SU-DHL-6 (cell line): ENCODE measurements at regions not wholly inside any gene's neighbourhood (a gene's known extent, or its start where the extent isn't known, plus 50 kb on each side); places are given as distances from the start of the nearest gene placed in this dataset.
"Not testable (repeated sequence)": the region's sequence is repeated elsewhere in the genome, so short reads cannot be mapped to it uniquely, and the experiment has no call there.

ENCODE experiments used
- H2AFZ ChIP-seq: fragments of 200-600 bp; sonication (generic); 2 replicates; pipeline ENCODE4 v1.6.1; 2014; ENCODE audit warnings: low read depth, mild to moderate bottlenecking, moderate library complexity, mixed read lengths, antibody characterized with exemption, low read length; ENCODE audit not compliant: severe bottlenecking
- H3F3A ChIP-seq: fragments of 200-600 bp; shearing (Covaris generic); 2 replicates; pipeline ENCODE4 v1.6.0; 2016; ENCODE audit warnings: antibody characterized with exemption, mild to moderate bottlenecking; ENCODE audit not compliant: insufficient read depth
- H3K27ac ChIP-seq: fragments of 200-600 bp; sonication (generic); 2 replicates; pipeline ENCODE4 v1.5.1; 2016; ENCODE audit warnings: low read depth, mild to moderate bottlenecking, low read length, moderate library complexity, mixed read lengths
- H3K27me3 ChIP-seq: fragments of 200-600 bp; sonication (generic), shearing (Covaris generic); 2 replicates; pipeline ENCODE4 v1.6.0; 2014; ENCODE audit warnings: mild to moderate bottlenecking, low read length
- H3K36me3 ChIP-seq: fragments of 200-600 bp; sonication (generic); 2 replicates; pipeline ENCODE4 v1.6.1; 2014; ENCODE audit warnings: mild to moderate bottlenecking, low read length, mixed read lengths
- H3K4me2 ChIP-seq: fragments of 300-600, 200-600 bp; shearing (Covaris generic), sonication (generic); 2 replicates; pipeline ENCODE4 v1.6.0; 2014; ENCODE audit warnings: low read length, low read depth, mild to moderate bottlenecking; ENCODE audit not compliant: poor library complexity, severe bottlenecking
- H3K4me3 ChIP-seq: fragments of 200-600 bp; sonication (generic); 2 replicates; pipeline ENCODE4 v1.5.1; 2014; ENCODE audit warnings: antibody characterized with exemption, low read length, mild to moderate bottlenecking, mixed read lengths; ENCODE audit not compliant: insufficient read depth, poor library complexity, severe bottlenecking
- H3K79me2 ChIP-seq: fragments of 200-600 bp; sonication (generic); 2 replicates; pipeline ENCODE4 v1.6.1; 2014; ENCODE audit warnings: mild to moderate bottlenecking, low read length, moderate library complexity; ENCODE audit not compliant: insufficient read depth
- H3K9ac ChIP-seq: fragments of 200-600 bp; sonication (generic); 2 replicates; pipeline ENCODE4 v1.7.0; 2014; ENCODE audit warnings: mild to moderate bottlenecking, low read length
- H3K9me2 ChIP-seq: fragments of 200-600 bp; sonication (generic); replicated peaks from 2 replicates; pipeline ENCODE4 v1.6.1; 2014; ENCODE audit warnings: low read length; ENCODE audit not compliant: insufficient read depth
- H3K9me3 ChIP-seq: fragments of 200-600 bp; sonication (generic); 2 replicates; pipeline ENCODE4 v1.6.1; 2014; ENCODE audit warnings: low read length, mixed read lengths; ENCODE audit not compliant: insufficient read depth
- H4K20me1 ChIP-seq: fragments of 200-600 bp; sonication (generic); 2 replicates; pipeline ENCODE4 v1.6.1; 2014; ENCODE audit warnings: low read depth, mild to moderate bottlenecking, antibody characterized with exemption, low read length, moderate library complexity, mixed read lengths
- EZH2phosphoT487 ChIP-seq: fragments of 200-600 bp; sonication (generic), shearing (Covaris generic); conservative IDR thresholded peaks from 2 replicates; pipeline ENCODE4 v1.6.1; 2018; ENCODE audit warnings: mild to moderate bottlenecking, antibody characterized with exemption, low read length, moderate library complexity, mixed read lengths
- TF ChIP-seq, protein P1 (sequence below): fragments of 200-600 bp; sonication (generic); IDR thresholded peaks from one replicate; pipeline ENCODE4 v1.5.1; 2017; ENCODE audit warnings: antibody characterized with exemption, mild to moderate bottlenecking, low read length, moderate library complexity; ENCODE audit not compliant: insufficient read depth, poor library complexity, severe bottlenecking

GRCh38 chr17:22102177-22102576 is 409.9 kb downstream of the KCNJ18 start:
- H3K9me3 ChIP-seq, result no peaks in the 10 kb centered on the region
- no peaks in the 10 kb centered on the region for H4K20me1 ChIP-seq
- H3K9ac ChIP-seq, result no peak overlapping the region
- H3K27ac ChIP-seq, result no peak overlapping the region
- no peaks in the 10 kb centered on the region for H3K9me2 ChIP-seq
- H3K4me2 ChIP-seq, result no peak overlapping the region
- no peaks in the 10 kb centered on the region for H3K79me2 ChIP-seq
- no peak overlapping the region for H3K4me3 ChIP-seq
- no peaks in the 10 kb centered on the region for H3K36me3 ChIP-seq
- H3K27me3 ChIP-seq, result no peaks in the 10 kb centered on the region
- TF ChIP-seq EZH2phosphoT487, result no peak
- TF ChIP-seq, protein P1, sequence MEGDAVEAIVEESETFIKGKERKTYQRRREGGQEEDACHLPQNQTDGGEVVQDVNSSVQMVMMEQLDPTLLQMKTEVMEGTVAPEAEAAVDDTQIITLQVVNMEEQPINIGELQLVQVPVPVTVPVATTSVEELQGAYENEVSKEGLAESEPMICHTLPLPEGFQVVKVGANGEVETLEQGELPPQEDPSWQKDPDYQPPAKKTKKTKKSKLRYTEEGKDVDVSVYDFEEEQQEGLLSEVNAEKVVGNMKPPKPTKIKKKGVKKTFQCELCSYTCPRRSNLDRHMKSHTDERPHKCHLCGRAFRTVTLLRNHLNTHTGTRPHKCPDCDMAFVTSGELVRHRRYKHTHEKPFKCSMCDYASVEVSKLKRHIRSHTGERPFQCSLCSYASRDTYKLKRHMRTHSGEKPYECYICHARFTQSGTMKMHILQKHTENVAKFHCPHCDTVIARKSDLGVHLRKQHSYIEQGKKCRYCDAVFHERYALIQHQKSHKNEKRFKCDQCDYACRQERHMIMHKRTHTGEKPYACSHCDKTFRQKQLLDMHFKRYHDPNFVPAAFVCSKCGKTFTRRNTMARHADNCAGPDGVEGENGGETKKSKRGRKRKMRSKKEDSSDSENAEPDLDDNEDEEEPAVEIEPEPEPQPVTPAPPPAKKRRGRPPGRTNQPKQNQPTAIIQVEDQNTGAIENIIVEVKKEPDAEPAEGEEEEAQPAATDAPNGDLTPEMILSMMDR, result no peak
- H3F3A ChIP-seq, result no peaks in the 10 kb centered on the region
- H2AFZ ChIP-seq, result no peak overlapping the region

- H3K27ac ChIP-seq, H3K4me3 ChIP-seq, H3F3A ChIP-seq, H3K9me3 ChIP-seq, H3K9ac ChIP-seq, H2AFZ ChIP-seq, H3K4me2 ChIP-seq, H3K9me2 ChIP-seq, H4K20me1 ChIP-seq, H3K27me3 ChIP-seq, H3K36me3 ChIP-seq, H3K79me2 ChIP-seq: not testable (repeated sequence)
Measured at GRCh38 chr17:22116720-22117119, 424.4 kb downstream of the KCNJ18 start.

GRCh38 chr17:22117401-22117800 is 425.1 kb downstream of the KCNJ18 start:
- H3K27me3 ChIP-seq, H3K27ac ChIP-seq, H2AFZ ChIP-seq, H4K20me1 ChIP-seq, H3K36me3 ChIP-seq, H3K4me3 ChIP-seq, H3K4me2 ChIP-seq, H3F3A ChIP-seq, H3K9me3 ChIP-seq, H3K79me2 ChIP-seq, H3K9ac ChIP-seq, H3K9me2 ChIP-seq: not testable (repeated sequence)

DNA sequence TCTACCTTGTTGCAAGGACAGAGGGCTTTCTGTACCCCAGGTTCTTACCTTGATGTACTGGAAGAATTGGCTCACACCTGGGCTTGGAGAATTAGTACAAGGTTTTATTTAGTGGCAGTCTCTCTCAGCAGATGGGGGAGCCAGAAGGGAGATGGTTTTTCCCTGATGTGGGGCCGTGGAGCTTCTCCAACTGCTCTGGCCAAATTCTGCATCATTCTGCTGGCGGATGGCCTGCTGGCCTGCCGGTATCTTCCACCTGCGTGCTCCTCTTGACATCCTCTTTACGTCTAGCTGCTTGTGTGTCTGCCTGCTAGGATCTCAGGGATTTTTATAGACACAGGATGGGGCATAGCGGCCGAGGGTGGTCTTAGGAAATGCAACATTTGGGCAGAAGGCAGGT is 426.7 kb downstream of the KCNJ18 start:
- not testable (repeated sequence) for H3K9me2 ChIP-seq, H3K4me3 ChIP-seq, H3K9me3 ChIP-seq, H3K4me2 ChIP-seq, H3K27ac ChIP-seq, H4K20me1 ChIP-seq, H3K36me3 ChIP-seq, H3K27me3 ChIP-seq, H3F3A ChIP-seq, H3K9ac ChIP-seq, H2AFZ ChIP-seq, H3K79me2 ChIP-seq

GRCh38 chr17:22119751-22120150 is 427.4 kb downstream of the KCNJ18 start:
- not testable (repeated sequence) for H3K79me2 ChIP-seq, H4K20me1 ChIP-seq, H3F3A ChIP-seq, H3K9me3 ChIP-seq, H3K27me3 ChIP-seq, H3K9me2 ChIP-seq, H3K27ac ChIP-seq, H2AFZ ChIP-seq, H3K4me3 ChIP-seq, H3K36me3 ChIP-seq, H3K4me2 ChIP-seq, H3K9ac ChIP-seq
